WERI-Rb-1 (cell line): ENCODE measurements at regions not wholly inside any gene's neighbourhood (a gene's known extent, or its start where the extent isn't known, plus 50 kb on each side); places are given as distances from the start of the nearest gene placed in this dataset.

Source experiments
- DNase-seq: peaks from one replicate; pipeline ENCODE4 v3.0.0-alpha.2; 2020
- H3K27ac ChIP-seq: fragments of 250-450 bp; sonication (Bioruptor Pico); 2 replicates; pipeline ENCODE4 v1.5.1; 2020; ENCODE audit warnings: mild to moderate bottlenecking, moderate library complexity
- H3K27me3 ChIP-seq: fragments of 250-450 bp; sonication (Bioruptor Pico); 2 replicates; pipeline ENCODE4 v1.5.1; 2021; ENCODE audit warnings: mild to moderate bottlenecking, low read depth, moderate library complexity; ENCODE audit not compliant: insufficient read depth, severe bottlenecking
- H3K36me3 ChIP-seq: fragments of 250-450 bp; sonication (Bioruptor Pico); 2 replicates; pipeline ENCODE4 v1.5.1; 2020; ENCODE audit warnings: mild to moderate bottlenecking, moderate library complexity
- H3K4me3 ChIP-seq: 2 replicates; pipeline ENCODE4 v1.5.1; 2011; ENCODE audit warnings: low read depth, mild to moderate bottlenecking, control low read depth, low read length
- H3K9me3 ChIP-seq: fragments of 250-450 bp; sonication (Bioruptor Pico); 2 replicates; pipeline ENCODE4 v1.5.1; 2021; ENCODE audit warnings: mild to moderate bottlenecking, moderate library complexity; ENCODE audit not compliant: severe bottlenecking
- TF ChIP-seq, protein P1 (sequence below): IDR thresholded peaks from 2 replicates; pipeline ENCODE4 v1.5.1; 2011; ENCODE audit warnings: low read depth, mild to moderate bottlenecking, control low read depth, inconsistent platforms, low read length

DNA sequence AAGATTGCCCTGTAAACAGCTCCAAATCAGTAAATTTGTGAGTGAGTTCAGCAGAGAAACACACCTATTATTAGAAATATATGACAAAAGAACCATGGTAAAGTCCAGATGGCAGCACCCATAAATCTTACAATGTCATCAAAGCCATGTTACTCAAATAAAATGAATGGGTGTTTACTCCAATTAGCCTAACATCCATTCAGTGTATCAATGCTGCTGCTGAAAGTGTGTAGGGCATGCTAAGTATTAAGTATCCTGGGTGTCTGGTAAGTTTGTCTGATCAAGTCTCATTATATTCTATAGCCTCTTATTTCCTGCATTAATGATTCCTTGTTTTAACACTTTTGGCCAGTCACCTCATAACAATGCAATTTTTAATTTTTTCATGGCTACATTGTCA, 185.5 kb upstream of the STEAP4 start:
- Histone ChIP-seq H3K9me3 (no peaks in the 10 kb centered on the region), H3K36me3 (no peaks in the 10 kb centered on the region), H3K27ac (no peak overlapping the region), H3K27me3 (no peaks in the 10 kb centered on the region), H3K4me3 (no peak overlapping the region)
- no peak for DNase-seq
- TF ChIP-seq, protein P1, sequence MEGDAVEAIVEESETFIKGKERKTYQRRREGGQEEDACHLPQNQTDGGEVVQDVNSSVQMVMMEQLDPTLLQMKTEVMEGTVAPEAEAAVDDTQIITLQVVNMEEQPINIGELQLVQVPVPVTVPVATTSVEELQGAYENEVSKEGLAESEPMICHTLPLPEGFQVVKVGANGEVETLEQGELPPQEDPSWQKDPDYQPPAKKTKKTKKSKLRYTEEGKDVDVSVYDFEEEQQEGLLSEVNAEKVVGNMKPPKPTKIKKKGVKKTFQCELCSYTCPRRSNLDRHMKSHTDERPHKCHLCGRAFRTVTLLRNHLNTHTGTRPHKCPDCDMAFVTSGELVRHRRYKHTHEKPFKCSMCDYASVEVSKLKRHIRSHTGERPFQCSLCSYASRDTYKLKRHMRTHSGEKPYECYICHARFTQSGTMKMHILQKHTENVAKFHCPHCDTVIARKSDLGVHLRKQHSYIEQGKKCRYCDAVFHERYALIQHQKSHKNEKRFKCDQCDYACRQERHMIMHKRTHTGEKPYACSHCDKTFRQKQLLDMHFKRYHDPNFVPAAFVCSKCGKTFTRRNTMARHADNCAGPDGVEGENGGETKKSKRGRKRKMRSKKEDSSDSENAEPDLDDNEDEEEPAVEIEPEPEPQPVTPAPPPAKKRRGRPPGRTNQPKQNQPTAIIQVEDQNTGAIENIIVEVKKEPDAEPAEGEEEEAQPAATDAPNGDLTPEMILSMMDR, result no peak

DNA sequence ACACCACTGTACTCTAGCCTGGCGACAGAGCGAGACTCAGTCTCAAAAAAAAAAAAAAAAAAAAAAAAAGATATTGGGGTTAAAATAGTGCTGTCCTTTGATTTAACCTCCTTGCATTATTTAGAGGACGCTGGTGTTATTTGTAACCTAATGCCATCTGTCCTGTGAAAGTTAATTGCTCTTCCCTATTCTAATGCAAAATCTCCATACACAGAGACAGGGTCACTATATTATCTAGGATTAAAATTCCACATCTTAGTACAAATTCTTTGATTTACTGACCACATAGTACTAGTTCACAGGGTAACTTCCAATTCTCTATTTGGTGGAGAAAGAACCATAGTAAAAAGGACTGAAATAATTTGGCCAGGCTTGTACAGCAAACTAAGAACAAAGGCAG, 184.2 kb upstream of the STEAP4 start:
- no peaks in the 10 kb centered on the region for H3K36me3 ChIP-seq
- TF ChIP-seq, protein P1, result no peak
- H3K9me3 ChIP-seq, result no peaks in the 10 kb centered on the region
- H3K27me3 ChIP-seq, result no peaks in the 10 kb centered on the region
- DNase-seq, result no peak
- H3K4me3 ChIP-seq, result no peak overlapping the region
- H3K27ac ChIP-seq, result no peak overlapping the region

GRCh38 chr7:88490161-88490560, 183.5 kb upstream of the STEAP4 start:
- H3K27ac ChIP-seq, result no peak overlapping the region
- TF ChIP-seq, protein P1, result no peak
- H3K4me3 ChIP-seq, result no peak overlapping the region
- DNase-seq, result no peak
- H3K36me3 ChIP-seq, result no peaks in the 10 kb centered on the region
- no peaks in the 10 kb centered on the region for H3K27me3 ChIP-seq
- H3K9me3 ChIP-seq, result no peaks in the 10 kb centered on the region

GRCh38 chr7:88485821-88486220, 179.1 kb upstream of the STEAP4 start:
- Histone ChIP-seq H3K4me3 (no peak overlapping the region), H3K27me3 (no peaks in the 10 kb centered on the region), H3K9me3 (no peaks in the 10 kb centered on the region), H3K27ac (no peak overlapping the region), H3K36me3 (no peaks in the 10 kb centered on the region)
- TF ChIP-seq, protein P1, result no peak
- DNase-seq, result no peak

- TF ChIP-seq, protein P1, result no peak
- no peaks in the 10 kb centered on the region for H3K36me3 ChIP-seq
- no peaks in the 10 kb centered on the region for H3K9me3 ChIP-seq
- no peak overlapping the region for H3K27ac ChIP-seq
- no peak for DNase-seq
- H3K27me3 ChIP-seq, result no peaks in the 10 kb centered on the region
- H3K4me3 ChIP-seq, result no peak overlapping the region
These were observed 177.9 kb upstream of the STEAP4 start for GRCh38 chr7:88484551-88484950.

DNA sequence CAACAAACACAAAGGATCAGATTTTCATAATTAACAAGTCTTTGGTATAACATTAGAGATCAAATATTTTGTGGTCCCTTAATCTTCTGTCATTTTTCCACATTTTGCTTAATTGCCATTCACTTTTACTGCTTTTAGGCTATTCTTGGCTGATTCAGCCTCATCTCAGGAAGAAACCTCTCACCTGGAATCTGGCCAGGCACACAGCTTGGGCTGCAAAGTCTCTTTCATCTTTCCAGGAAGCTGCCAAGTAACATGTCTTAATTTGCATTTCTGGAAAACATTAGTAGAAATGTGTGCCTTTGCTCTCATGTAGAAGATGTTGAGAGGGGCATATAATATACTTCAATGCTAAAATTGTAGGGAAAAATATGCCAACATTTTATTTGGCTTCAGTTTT, 174.2 kb upstream of the STEAP4 start:
- no peaks in the 10 kb centered on the region for H3K36me3 ChIP-seq
- TF ChIP-seq, protein P1, result no peak
- H3K4me3 ChIP-seq, result no peak overlapping the region
- H3K9me3 ChIP-seq, result no peaks in the 10 kb centered on the region
- no peak overlapping the region for H3K27ac ChIP-seq
- DNase-seq, result no peak
- H3K27me3 ChIP-seq, result no peaks in the 10 kb centered on the region
